HG03575 (cell line): ENCODE measurements at regions not wholly inside any gene's neighbourhood (a gene's known extent, or its start where the extent isn't known, plus 50 kb on each side); places are given as distances from the start of the nearest gene placed in this dataset.

Experiments used
- ATAC-seq: cut with Tn5 transposase; IDR thresholded peaks from one replicate; pipeline ENCODE4 v1.9.1; 2021; ENCODE audit not compliant: unreplicated experiment, insufficient number of reproducible peaks, low FRiP score; ENCODE audit errors: extremely low read depth

- no peak for ATAC-seq
Observed at GRCh38 chr21:24197923-24198322, 1409.4 kb downstream of the MRPL39 start.

DNA sequence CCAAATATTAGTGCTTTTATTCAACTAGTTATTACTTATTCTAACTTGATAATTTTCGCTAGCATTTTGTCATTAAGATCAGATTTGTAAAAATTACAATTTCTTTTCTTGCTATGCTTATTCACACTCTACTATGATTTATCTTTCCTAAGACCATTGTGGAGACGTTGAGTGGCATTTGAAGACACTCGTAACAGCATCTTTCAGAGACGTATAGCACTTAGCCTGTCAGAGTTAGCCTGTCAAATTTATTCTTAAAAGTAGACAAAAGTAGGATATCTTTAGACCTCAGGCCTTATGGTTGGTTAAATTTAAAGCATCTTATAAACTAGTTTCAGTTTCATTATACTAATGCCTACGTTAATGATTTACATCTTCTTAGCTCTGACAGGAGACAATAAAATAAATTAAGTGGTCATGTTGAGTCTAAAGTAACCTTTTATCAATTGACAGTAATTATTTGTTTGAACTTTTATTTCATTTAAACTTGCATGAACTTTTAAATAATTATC is 1410.1 kb downstream of the MRPL39 start:
- no peak for ATAC-seq

- no peak for ATAC-seq
Observed at GRCh38 chr21:24188506-24188905, 1418.8 kb downstream of the MRPL39 start.

- ATAC-seq, result no peak
Observed at GRCh38 chr21:24183077-24183476, 1424.2 kb downstream of the MRPL39 start.

DNA sequence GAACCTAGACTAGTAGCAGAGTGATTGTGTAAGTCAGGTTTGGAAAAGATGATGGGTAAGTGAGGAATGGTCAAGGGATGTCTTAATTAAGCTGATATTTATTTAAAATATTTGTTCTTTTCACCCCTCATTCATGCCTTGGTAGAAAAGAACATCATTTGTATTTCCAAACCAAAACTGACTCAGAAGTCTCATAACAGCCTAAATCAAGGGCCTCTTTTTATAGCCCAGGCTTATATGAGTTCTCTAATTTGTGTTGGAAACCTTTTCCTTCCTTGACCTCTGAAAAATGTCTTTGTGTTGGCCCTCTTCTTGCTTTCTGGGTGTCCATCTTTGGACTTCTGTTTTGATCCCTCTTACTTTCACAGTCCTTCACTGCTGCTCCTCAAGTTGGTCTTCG is 1428.2 kb downstream of the MRPL39 start:
- no peak for ATAC-seq

DNA sequence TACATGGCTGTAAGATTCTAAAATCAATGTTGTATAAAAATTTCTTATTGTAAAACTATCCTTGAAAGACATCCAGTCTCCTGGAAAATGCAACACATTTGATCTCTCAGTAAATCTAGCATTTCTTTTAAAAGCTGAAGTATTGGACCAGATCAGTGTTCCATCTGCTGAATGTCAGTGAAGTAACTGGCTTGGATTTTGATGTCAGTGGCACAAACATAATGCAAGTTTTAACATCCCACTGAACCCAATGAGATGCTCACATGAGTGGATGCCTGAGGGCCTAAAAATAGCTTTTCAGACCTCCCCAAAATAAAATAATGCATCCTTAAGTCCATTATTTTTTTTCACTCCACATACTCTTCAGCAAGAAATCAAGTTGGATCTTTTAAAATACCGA is 1432.2 kb downstream of the MRPL39 start:
- ATAC-seq, result no peak

DNA sequence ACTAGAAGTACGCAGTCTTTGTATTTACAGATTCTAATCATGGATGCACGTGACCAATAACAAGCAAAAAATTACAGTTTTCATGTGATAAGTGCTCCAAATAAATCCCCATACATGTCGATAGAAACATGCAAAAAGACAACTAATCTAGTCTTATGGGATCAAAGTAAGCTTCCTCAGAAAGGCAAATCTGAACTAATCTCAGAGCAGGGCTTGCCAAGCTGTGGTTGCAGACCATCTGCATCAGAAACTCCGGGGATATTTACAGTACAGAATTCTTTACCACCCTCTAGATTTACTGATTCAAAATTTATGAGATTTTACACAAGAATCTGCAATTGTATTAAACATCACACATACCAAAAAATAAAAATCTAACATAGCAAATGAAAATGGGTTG is 1435.5 kb downstream of the MRPL39 start:
- ATAC-seq, result no peak

- ATAC-seq, result no peak
Observed at GRCh38 chr21:24163539-24163938, 1443.7 kb downstream of the MRPL39 start.

GRCh38 chr21:24160528-24160927 is 1446.8 kb downstream of the MRPL39 start:
- no peak for ATAC-seq

- ATAC-seq, result no peak
Observed at GRCh38 chr21:24153137-24153536, 1454.1 kb downstream of the MRPL39 start.

- no peak for ATAC-seq
Observed at GRCh38 chr21:24150753-24151152, 1456.5 kb downstream of the MRPL39 start.

DNA sequence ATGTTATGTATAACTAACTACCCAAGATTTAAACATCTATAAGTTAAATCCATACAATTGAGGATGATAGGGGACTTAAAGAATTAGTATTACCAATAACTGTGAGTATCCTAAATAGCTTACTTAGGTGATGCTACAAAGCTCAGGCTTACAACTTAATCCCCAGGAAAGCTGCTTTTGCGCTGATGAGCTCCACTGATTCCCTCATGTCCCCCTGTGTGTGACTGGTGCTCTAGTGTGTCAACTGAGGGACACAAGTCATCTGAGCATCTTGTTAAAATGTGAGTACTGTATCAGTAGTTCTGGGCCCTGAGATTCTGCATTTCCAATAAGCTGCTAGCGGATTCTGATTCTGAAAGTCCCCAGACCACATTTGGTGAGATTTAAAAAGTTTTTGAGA is 1458.8 kb downstream of the MRPL39 start:
- ATAC-seq, result no peak

DNA sequence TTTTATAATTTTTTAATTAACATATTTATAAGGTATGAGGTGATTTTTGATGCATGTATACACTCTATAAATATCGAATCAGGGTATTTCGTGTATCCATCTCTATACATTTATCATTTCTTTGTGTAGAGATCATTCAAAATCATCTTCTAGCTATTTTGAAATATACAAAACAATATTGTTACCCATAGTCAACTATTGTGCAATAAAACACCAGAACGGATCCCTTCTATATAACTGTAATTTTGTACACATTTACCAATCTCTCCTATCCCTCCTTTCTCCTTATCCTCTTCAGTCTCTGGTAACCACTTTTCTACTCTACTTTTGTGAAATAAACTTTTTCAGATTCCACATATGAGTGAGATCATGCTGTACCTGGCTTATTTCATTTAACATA is 1459.6 kb downstream of the MRPL39 start:
- no peak for ATAC-seq

DNA sequence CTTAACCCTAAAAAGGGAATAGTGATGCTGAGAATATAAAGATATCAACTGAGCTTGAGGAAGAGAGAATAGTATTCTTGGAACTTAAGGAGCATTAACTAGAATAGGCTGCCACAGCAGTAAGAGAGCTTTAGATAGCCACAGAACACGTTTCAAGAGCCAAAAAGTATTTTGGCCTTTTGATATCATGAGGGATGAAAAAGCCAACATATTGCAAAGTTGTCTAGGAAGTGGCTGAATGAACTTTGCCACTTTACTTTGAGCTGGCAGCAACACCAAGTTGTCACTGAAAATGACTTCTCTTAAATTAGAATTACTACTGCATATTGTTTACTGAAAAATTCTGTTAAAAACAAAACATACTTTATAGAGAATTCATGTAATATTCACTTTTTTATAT is 1476.2 kb downstream of the MRPL39 start:
- no peak for ATAC-seq

GRCh38 chr21:24127651-24128050 is 1479.6 kb downstream of the MRPL39 start:
- no peak for ATAC-seq

DNA sequence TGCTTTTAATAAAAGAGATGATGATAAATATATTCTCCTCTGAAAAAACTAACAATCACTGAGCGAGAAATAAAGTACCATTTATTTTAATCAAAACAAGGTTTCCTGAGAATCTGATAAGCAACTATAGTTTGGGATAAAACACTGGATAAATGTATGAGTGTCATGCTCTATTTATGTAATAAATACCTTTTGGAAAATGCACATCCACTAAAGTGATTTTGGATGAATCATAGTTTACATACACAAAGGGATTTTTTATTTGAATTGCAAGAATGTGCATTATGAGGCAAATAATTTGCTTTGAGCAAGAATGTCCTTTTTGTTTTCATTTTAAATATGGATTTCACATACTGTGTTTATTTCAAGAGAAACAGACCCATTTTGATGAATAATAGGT is 1483.5 kb downstream of the MRPL39 start:
- ATAC-seq, result no peak

GRCh38 chr21:24118738-24119459 is 1488.4 kb downstream of the MRPL39 start:
- ATAC-seq, result no peak

GRCh38 chr21:24115141-24115540 is 1492.1 kb downstream of the MRPL39 start:
- no peak for ATAC-seq

DNA sequence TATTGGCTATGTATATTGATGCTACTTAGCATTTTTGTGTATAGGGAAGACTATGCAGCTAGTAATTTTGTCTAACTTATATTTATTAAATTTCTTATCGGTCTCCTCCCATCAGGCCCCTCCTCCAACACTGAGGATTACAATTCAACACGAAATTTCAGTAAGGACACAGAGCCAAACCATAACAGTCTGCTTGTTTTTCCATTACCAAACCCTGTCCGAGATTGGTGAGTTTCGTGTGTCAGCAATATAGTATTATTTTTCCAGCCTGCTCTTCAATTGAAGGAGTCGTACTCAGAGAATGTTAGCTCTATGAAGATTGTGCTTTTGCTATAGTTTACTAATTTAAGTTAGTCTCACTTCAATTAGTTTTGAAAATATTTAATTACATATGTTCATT is 1495.3 kb downstream of the MRPL39 start:
- ATAC-seq, result no peak

DNA sequence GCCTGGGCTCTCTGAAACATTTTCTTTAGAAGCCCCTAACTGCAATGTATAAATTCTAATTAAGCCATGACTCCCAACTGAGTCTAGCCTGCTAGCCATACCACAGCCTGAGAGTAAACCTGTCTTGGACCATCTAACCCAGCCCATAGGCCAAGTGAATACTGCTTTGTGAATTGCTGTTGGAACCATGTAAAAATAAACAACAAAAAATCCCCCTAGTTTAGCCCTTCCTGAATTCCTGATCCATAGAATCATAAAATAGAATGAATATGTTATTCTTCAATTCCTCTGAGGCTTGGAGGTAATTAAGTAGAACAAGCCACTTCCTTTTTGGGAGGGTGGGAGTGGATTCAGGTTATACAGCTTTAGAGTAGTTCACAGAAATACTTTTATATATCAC is 1496.4 kb downstream of the MRPL39 start:
- ATAC-seq, result no peak

- no peak for ATAC-seq
Observed at GRCh38 chr21:24097181-24097580, 1510.1 kb downstream of the MRPL39 start.
